ENCODE measurements at regions not wholly inside any gene's neighbourhood (a gene's known extent, or its start where the extent isn't known, plus 50 kb on each side); places are given as distances from the start of the nearest gene placed in this dataset.

- H3K9me2 ChIP-seq (ENCODE audit: insufficient read depth): no peaks in the 10 kb centered on the region
- TF ChIP-seq EZH2phosphoT487 (IDR thresholded peaks at IDR 0.05; ENCODE audit: borderline replicate concordance) (no peak), TCF7L2 (IDR thresholded peaks at IDR 0.05; ENCODE audit: borderline replicate concordance, extremely low read depth, insufficient read depth, insufficient read length) (no peak), YY1 (IDR thresholded peaks at IDR 0.05; ENCODE audit: extremely low read depth, insufficient replicate concordance, low read depth, low read length) (no peak), EZH2 (IDR thresholded peaks at IDR 0.05) (no peak), POLR2AphosphoS5 (IDR thresholded peaks at IDR 0.05; ENCODE audit: low read depth, low read length) (no peak), ATF3 (IDR thresholded peaks at IDR 0.05) (no peak), REST (IDR thresholded peaks at IDR 0.05; ENCODE audit: low read depth) (no peak), SP1 (IDR thresholded peaks at IDR 0.05; ENCODE audit: low read depth) (no peak)
- H3K4me2 ChIP-seq (ENCODE audit: low read length): no peak overlapping the region
- no peak overlapping the region for H3K4me3 ChIP-seq (replicated peaks in 1 of 2; ENCODE audit: low read depth in 1 of 2, low read length in 2 of 2)
- intact Hi-C loops (cut with micrococcal nuclease): no loop called here
- CTCF ChIA-PET: no interaction called here
- H3K4me1 ChIP-seq (ENCODE audit: control insufficient read depth in 1 of 2, insufficient read depth in 2 of 2, low read length in 2 of 2): no peaks in the 10 kb centered on the region
- RAD21 ChIA-PET (ENCODE audit: low non-redundant PET in 1 of 2, low total read pairs in 2 of 2, uncharacterized antibody in 2 of 2, unreplicated experiment in 2 of 2): no interaction called here
- no peaks in the 10 kb centered on the region for H3K79me2 ChIP-seq (ENCODE audit: insufficient read depth, low read length)
- no peak overlapping the region for H2AFZ ChIP-seq (ENCODE audit: low read depth, low read length, poor library complexity, severe bottlenecking)
- ATAC-seq (no peak), DNase-seq (ENCODE audit: low read depth, low spot score) (no peak)
- no peaks in the 10 kb centered on the region for H3K36me3 ChIP-seq (ENCODE audit: control insufficient read depth in 1 of 2, insufficient read depth in 2 of 2, low read length in 2 of 2)
- H3K9ac ChIP-seq (ENCODE audit: low read length): no peak overlapping the region
- H3K27me3 ChIP-seq (ENCODE audit: insufficient read depth, low read length): no peaks in the 10 kb centered on the region
- H4K20me1 ChIP-seq (ENCODE audit: insufficient read depth): no peaks in the 10 kb centered on the region
- POLR2A ChIA-PET: no interaction called here
- no peak overlapping the region for H3K27ac ChIP-seq (ENCODE audit: low read depth, low read length)
- H3K9me3 ChIP-seq (ENCODE audit: control insufficient read depth in 1 of 2, insufficient read depth in 1 of 2, low read depth in 1 of 2, low read length in 2 of 2): no peaks in the 10 kb centered on the region
- BruUV-seq (replicated peaks): no TSS peak
These were observed 444.2 kb downstream of the EIPR1 start for GRCh38 chr2:2933426-2933825.

All from HCT116 (cell line).